Kidney (tissue), 13 donors: ENCODE measurements at regions not wholly inside any gene's neighbourhood (a gene's known extent, or its start where the extent isn't known, plus 50 kb on each side); places are given as distances from the start of the nearest gene placed in this dataset.

Experiments
- DNase-seq, 5 donors: peaks; one replicate each; pipeline ENCODE4 v3.0.0-alpha.2; 2013 to 2020
- FAIRE-seq: peaks from 2 replicates; lab custom pipeline; 2012; peaks lifted over from hg19 to GRCh38; lab: Jason Lieb, UNC
- H3K27ac ChIP-seq, 2 donors: one replicate each; pipeline ENCODE4 v1.7.0; 2013; ENCODE audit warnings: low read depth in 2 of 2, low read length in 2 of 2, inconsistent platforms in 1 of 2
- H3K27me3 ChIP-seq: one replicate; pipeline ENCODE4 v1.7.1; 2013; ENCODE audit warnings: low read length, inconsistent platforms; ENCODE audit not compliant: control insufficient read depth, insufficient read depth
- H3K36me3 ChIP-seq, 3 donors: one replicate each; pipeline versions ENCODE4 v1.7.0 to v1.7.1; 2013; ENCODE audit warnings: low read length in 3 of 3, control low read depth in 1 of 3, inconsistent platforms in 1 of 3; ENCODE audit not compliant: insufficient read depth in 3 of 3, control insufficient read depth in 2 of 3
- H3K4me1 ChIP-seq, 3 donors: one replicate each; pipeline versions ENCODE4 v1.7.0 to v1.7.1; 2013; ENCODE audit warnings: low read length in 3 of 3, inconsistent platforms in 1 of 3, low read depth in 1 of 3; ENCODE audit not compliant: control insufficient read depth in 2 of 3, insufficient read depth in 2 of 3
- H3K4me3 ChIP-seq, 3 donors: one replicate each; pipeline versions ENCODE4 v1.7.0 to v1.8.1; 2013; ENCODE audit warnings: low read length in 3 of 3, control low read depth in 1 of 3, inconsistent platforms in 1 of 3
- H3K9ac ChIP-seq, 3 donors: one replicate each; pipeline versions ENCODE4 v1.7.0 to v1.7.1; 2013; ENCODE audit warnings: low read length in 3 of 3, control low read depth in 1 of 3, inconsistent platforms in 1 of 3
- H3K9me3 ChIP-seq, 3 donors: one replicate each; pipeline versions ENCODE4 v1.7.0 to v1.7.1; 2013; ENCODE audit warnings: low read length in 3 of 3, control low read depth in 1 of 3, inconsistent platforms in 1 of 3; ENCODE audit not compliant: control insufficient read depth in 2 of 3, insufficient read depth in 1 of 3
- intact Hi-C: fragments of 100-400 bp; cut with DNase I; formaldehyde crosslinking; loops from one replicate; pipeline ENCODE4 v1.11.1; 2022
- TF ChIP-seq, protein P1 (sequence below): IDR thresholded peaks from 3 replicates; pipeline ENCODE4 v1.5.1; 2012; ENCODE audit warnings: mild to moderate bottlenecking, moderate library complexity, borderline replicate concordance; ENCODE audit not compliant: insufficient read depth; ENCODE audit errors: extremely low read depth
- donor health status: control.
- donor health status: control.
- donor health status: control.
- donor health status: control.
- donor health status: control.
- donor health status: DM: yes; HTN: yes; CAD: no.
- donor health status: Normal renal cell carcinoma (clear cell type).

GRCh38 chr16:17949982-17950250 lies 386.6 kb downstream of the NPIPA8 start:
- H3K9me3 ChIP-seq = no peaks in the 10 kb centered on the region
- no peak overlapping the region for H3K27ac ChIP-seq
- no peak for DNase-seq
- TF ChIP-seq, protein P1, sequence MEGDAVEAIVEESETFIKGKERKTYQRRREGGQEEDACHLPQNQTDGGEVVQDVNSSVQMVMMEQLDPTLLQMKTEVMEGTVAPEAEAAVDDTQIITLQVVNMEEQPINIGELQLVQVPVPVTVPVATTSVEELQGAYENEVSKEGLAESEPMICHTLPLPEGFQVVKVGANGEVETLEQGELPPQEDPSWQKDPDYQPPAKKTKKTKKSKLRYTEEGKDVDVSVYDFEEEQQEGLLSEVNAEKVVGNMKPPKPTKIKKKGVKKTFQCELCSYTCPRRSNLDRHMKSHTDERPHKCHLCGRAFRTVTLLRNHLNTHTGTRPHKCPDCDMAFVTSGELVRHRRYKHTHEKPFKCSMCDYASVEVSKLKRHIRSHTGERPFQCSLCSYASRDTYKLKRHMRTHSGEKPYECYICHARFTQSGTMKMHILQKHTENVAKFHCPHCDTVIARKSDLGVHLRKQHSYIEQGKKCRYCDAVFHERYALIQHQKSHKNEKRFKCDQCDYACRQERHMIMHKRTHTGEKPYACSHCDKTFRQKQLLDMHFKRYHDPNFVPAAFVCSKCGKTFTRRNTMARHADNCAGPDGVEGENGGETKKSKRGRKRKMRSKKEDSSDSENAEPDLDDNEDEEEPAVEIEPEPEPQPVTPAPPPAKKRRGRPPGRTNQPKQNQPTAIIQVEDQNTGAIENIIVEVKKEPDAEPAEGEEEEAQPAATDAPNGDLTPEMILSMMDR = no peak
- H3K27me3 ChIP-seq = no peaks in the 10 kb centered on the region
- no peak overlapping the region for H3K4me3 ChIP-seq
- H3K9ac ChIP-seq = no peak overlapping the region
- no peaks in the 10 kb centered on the region for H3K4me1 ChIP-seq
- no peak for FAIRE-seq
- no peaks in the 10 kb centered on the region for H3K36me3 ChIP-seq
- intact Hi-C loops = no loop called here

DNA sequence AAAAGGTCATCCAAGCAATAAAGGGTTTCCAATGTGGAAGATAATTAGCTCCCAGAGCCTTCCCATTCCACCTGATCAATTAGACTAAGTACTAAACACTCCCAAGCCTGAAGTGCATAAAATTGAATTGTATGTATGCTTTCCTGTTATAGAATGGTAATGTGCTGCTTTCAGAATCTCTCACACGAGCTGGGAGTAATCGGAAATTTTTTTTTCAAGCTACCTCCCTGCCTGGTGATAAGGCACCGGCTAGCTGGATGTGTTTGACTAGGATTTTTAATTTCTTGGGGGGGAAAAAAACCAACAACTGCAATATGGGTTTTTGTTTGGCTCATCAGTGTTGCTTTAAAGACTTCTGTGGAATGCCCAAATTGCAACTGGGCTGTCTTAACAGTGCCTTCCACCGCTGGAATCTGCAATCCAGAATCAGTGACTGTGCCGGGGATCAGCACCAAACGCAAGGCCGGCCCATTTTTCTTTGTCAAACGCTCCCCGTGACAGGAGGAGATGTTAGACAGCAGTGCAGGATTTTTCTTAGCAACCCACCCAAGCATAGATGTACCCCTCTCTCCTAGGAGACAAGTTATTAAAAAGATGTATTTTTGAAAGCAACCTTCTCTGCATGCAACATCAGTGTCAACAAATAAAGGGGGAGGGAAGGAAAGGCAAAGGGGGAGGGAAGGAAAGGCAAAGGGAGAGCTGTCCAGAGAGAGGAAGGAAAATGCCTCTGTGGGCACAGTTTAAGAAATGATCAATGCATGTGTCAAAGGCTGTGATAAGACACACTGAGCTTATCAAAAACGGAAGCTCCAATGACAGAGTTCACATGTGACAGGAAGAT lies 387.2 kb downstream of the NPIPA8 start:
- intact Hi-C loops = no loop called here
- Histone ChIP-seq H3K27ac (no peak overlapping the region), H3K9ac (no peak overlapping the region), H3K4me1 (no peaks in the 10 kb centered on the region), H3K36me3 (no peaks in the 10 kb centered on the region), H3K4me3 (no peak overlapping the region), H3K9me3 (no peaks in the 10 kb centered on the region), H3K27me3 (no peaks in the 10 kb centered on the region)
- DNase-seq = no peak
- TF ChIP-seq, protein P1 = no peak
- FAIRE-seq = no peak

- no peak overlapping the region for H3K27ac ChIP-seq
- H3K4me1 ChIP-seq = no peaks in the 10 kb centered on the region
- no peaks in the 10 kb centered on the region for H3K9me3 ChIP-seq
- TF ChIP-seq, protein P1 = no peak
- H3K9ac ChIP-seq = no peak overlapping the region
- intact Hi-C loops = no loop called here
- no peaks in the 10 kb centered on the region for H3K36me3 ChIP-seq
- DNase-seq = no peak
- H3K27me3 ChIP-seq = no peaks in the 10 kb centered on the region
- no peak for FAIRE-seq
- no peak overlapping the region for H3K4me3 ChIP-seq
Observed at GRCh38 chr16:17947637-17948036, 388.9 kb downstream of the NPIPA8 start.

- Histone ChIP-seq H3K27me3 (no peaks in the 10 kb centered on the region), H3K9ac (no peak overlapping the region), H3K4me1 (no peaks in the 10 kb centered on the region), H3K9me3 (no peaks in the 10 kb centered on the region), H3K4me3 (no peak overlapping the region), H3K36me3 (no peaks in the 10 kb centered on the region), H3K27ac (no peak overlapping the region)
- DNase-seq (no peak), FAIRE-seq (no peak)
- TF ChIP-seq, protein P1 = no peak
- intact Hi-C loops = no loop called here
Observed at GRCh38 chr16:17947165-17947564, 389.4 kb downstream of the NPIPA8 start.
